GM12864 (cell line): ENCODE measurements at regions not wholly inside any gene's neighbourhood (a gene's known extent, or its start where the extent isn't known, plus 50 kb on each side); places are given as distances from the start of the nearest gene placed in this dataset.

ENCODE experiments used
- DNase-seq: peaks from one replicate; pipeline ENCODE4 v3.0.0-alpha.2; 2011; ENCODE audit warnings: low read depth
- H3K4me3 ChIP-seq: 2 replicates; pipeline ENCODE4 v1.5.1; 2011; ENCODE audit warnings: mild to moderate bottlenecking, low read depth, low read length, control low read depth
- TF ChIP-seq, protein P1 (sequence below): IDR thresholded peaks from 2 replicates; pipeline ENCODE4 v1.5.1; 2011; ENCODE audit warnings: low read depth, mild to moderate bottlenecking, moderate library complexity, low read length, control low read depth, inconsistent platforms; ENCODE audit errors: missing control alignments

DNA sequence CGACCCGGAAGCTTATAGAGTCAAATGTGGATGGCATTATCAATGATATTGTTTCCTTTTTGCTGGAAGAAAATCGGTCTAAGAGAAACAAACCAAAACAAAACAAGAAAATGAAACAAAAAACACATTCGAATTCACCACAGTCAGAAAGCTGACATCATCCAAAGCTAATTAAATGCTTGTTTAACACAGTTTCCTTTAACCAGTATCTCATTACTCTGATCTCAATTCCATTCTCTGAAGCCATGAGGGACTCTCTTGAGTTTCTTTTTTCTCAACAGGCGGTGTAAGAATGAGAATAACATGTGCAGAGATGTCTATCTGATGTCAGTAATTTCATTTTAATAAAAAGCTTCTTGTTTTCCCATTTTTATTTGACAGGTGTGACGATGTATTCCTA is 1448.3 kb upstream of the DDX18 start:
- H3K4me3 ChIP-seq: no peak overlapping the region
- no peak for DNase-seq
- TF ChIP-seq, protein P1, sequence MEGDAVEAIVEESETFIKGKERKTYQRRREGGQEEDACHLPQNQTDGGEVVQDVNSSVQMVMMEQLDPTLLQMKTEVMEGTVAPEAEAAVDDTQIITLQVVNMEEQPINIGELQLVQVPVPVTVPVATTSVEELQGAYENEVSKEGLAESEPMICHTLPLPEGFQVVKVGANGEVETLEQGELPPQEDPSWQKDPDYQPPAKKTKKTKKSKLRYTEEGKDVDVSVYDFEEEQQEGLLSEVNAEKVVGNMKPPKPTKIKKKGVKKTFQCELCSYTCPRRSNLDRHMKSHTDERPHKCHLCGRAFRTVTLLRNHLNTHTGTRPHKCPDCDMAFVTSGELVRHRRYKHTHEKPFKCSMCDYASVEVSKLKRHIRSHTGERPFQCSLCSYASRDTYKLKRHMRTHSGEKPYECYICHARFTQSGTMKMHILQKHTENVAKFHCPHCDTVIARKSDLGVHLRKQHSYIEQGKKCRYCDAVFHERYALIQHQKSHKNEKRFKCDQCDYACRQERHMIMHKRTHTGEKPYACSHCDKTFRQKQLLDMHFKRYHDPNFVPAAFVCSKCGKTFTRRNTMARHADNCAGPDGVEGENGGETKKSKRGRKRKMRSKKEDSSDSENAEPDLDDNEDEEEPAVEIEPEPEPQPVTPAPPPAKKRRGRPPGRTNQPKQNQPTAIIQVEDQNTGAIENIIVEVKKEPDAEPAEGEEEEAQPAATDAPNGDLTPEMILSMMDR: no peak

DNA sequence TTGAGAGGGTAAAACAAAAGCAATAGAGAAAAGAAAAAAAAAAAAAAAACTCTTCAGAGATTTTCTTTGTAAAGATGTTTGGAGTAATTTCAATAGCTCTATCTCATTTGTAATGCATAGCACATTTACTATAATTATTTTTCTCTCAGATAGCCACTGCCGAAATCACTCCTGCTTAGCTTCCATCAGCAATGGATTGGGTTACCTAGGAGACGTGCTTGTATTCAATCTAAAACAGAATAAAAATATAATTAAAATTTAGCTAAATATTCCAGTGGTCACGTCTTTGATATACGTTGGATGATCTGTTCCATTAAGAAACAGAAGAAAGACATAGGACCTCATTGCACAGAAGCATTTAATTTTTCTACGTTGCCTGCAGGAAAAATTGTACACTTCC is 1435.7 kb upstream of the DDX18 start:
- DNase-seq: no peak
- TF ChIP-seq, protein P1: no peak
- no peak overlapping the region for H3K4me3 ChIP-seq

DNA sequence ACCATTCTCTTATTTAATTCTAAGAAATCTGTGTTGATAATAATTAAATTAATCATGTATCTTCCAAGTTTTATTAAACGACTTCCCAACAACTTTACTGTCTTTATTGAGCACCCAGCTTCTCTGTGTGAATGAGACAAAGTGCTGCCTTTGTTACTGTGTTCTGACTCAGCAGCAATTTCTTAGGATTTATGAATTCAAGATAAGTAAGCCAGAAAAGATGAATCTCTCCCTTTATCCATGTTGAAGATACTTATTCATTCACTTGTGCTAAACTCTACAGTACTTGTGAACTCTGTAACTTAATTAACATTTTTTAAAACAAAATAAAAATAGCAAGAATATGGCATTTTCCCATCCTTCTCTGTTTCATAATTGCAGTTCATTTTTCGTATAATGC is 1403.3 kb upstream of the DDX18 start:
- TF ChIP-seq, protein P1: no peak
- no peak for DNase-seq

DNA sequence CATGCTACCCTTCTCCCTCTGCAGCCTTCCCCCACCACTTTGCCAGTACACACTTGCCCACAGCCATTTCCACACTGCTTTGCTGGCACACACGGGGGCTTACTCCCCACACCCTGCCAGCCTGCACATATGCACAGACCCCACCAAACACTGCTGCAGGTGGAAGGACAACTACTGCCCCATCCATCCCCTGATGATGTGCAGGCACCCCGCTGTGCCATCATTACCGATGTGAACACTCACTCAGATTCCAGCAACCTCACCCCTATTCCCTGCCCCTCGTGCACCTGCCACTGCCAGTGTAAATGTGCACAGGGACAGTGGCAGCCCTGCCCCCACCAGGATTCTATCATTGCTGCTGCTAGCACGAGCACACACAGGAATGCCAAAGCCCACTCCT is 1400.8 kb upstream of the DDX18 start:
- TF ChIP-seq, protein P1: no peak
- H3K4me3 ChIP-seq: no peak overlapping the region
- DNase-seq: no peak

More for the DNA sequence above, 1403.3 kb upstream of the DDX18 start:
- H3K4me3 ChIP-seq: no peak overlapping the region

DNA sequence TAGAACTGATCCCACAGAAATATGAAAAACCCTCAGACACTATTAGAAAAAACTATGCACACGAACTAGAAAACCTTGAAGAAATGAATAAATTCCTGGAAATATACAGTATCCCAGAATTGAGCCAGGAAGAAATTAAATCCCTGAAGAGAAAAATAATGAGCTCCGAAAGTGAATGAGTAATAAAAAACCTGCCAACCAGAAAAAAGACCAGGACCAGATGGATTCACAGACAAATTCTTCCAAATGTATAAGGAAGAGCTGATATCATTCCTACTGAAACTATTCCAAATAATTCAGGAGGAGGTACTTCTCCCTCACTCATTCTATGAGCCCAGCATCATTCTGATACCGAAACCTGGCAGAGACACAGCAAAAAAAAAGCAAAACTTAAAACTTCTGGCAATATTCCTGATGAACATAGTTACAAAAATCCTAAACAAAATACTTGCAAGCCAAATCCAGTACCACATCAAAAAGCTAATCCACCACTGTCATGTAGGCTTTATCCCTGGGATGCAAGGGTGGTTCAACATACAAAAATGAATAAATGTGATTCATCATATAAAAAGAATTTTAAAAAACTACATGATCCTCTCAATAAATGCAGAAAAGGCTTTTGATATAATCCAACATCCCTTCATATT is 1397.6 kb upstream of the DDX18 start:
- DNase-seq: no peak
- TF ChIP-seq, protein P1: no peak
- no peak overlapping the region for H3K4me3 ChIP-seq

DNA sequence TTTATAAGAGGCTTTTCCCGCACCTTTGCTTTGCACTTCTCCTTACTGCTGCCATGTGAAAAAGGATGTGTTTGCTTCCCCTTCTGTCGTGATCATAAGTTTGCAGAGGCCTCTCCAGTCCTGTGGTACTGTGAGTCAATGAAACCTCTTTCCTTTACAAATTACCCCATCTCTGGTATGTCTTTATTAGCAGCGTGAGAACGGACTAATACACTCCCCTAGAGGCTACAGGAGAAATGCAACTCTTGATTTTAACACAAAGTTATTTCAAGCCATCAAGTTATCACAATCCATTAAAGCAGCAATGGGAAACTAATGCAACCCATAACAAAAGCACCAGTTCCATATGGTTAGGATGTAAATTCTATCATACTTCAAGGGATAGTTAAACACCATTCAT is 1378.8 kb upstream of the DDX18 start:
- H3K4me3 ChIP-seq: no peak overlapping the region
- TF ChIP-seq, protein P1: no peak
- no peak for DNase-seq

DNA sequence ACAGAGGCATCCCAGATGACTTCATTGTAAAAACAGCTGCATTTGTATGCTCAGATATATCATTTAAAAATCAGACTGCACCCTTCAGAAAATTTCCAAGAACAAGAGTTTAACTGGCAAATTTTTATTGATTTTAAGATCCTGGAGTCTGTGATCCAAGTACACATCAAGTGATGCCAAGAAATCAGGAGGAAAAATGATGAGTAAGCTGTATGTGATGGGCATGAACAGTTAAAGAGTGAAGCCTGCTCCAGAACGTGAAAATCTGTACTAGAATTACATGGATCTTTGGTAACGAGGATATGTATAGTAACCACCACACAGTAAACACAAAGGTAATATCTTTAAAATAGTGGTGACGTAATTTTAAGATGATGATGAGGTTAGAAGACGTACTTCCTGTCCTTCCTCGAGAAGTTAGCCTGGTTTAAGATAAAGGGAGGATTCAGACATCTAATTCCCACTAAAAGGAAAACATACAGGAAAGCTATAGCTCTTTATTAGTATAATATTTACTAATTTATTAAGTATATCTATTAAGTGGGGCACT is 1374.3 kb upstream of the DDX18 start:
- no peak overlapping the region for H3K4me3 ChIP-seq
- DNase-seq: no peak
- TF ChIP-seq, protein P1: no peak
